ENCODE measurements at regions not wholly inside any gene's neighbourhood (a gene's known extent, or its start where the extent isn't known, plus 50 kb on each side); places are given as distances from the start of the nearest gene placed in this dataset.

DNA sequence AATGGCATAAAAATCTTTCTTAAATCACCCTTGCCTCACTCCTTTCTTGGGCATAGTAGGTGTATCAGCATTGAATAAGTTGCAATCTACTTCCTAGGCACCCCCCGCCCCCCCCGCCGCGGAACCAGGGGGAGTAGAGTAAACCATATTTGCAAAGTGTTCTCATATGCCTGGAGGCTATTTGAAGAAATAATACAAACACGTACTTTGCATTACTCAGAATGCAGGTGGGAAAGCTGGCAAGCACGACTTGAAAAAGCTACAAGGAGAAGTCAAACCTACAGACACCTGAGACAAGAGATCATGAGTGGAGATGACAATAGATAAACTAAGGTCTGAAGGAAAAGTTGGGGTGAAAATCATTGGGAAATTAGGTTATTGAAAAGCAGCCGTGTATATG, 65.6 kb downstream of the POM121L12 start:
- Mint-ChIP-seq H3K36me3 (ENCODE audit: unreplicated experiment) (no peaks in the 10 kb centered on the region), H3K9me3 (ENCODE audit: unreplicated experiment) (peaks cover 28% of the 10 kb centered on the region), H3K27ac (ENCODE audit: unreplicated experiment) (no peak overlapping the region), H3K4me1 (ENCODE audit: unreplicated experiment) (no peaks in the 10 kb centered on the region), H3K4me3 (ENCODE audit: unreplicated experiment) (no peak overlapping the region), H3K27me3 (ENCODE audit: unreplicated experiment) (no peaks in the 10 kb centered on the region)
- no peak for DNase-seq (ENCODE audit: extremely low spot score, unreplicated experiment)
- TF ChIP-seq, protein P1, sequence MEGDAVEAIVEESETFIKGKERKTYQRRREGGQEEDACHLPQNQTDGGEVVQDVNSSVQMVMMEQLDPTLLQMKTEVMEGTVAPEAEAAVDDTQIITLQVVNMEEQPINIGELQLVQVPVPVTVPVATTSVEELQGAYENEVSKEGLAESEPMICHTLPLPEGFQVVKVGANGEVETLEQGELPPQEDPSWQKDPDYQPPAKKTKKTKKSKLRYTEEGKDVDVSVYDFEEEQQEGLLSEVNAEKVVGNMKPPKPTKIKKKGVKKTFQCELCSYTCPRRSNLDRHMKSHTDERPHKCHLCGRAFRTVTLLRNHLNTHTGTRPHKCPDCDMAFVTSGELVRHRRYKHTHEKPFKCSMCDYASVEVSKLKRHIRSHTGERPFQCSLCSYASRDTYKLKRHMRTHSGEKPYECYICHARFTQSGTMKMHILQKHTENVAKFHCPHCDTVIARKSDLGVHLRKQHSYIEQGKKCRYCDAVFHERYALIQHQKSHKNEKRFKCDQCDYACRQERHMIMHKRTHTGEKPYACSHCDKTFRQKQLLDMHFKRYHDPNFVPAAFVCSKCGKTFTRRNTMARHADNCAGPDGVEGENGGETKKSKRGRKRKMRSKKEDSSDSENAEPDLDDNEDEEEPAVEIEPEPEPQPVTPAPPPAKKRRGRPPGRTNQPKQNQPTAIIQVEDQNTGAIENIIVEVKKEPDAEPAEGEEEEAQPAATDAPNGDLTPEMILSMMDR (IDR thresholded peaks at IDR 0.05): no peak

- H3K9me3 Mint-ChIP-seq (ENCODE audit: unreplicated experiment): peaks cover 6% of the 10 kb centered on the region
- DNase-seq (ENCODE audit: extremely low spot score, unreplicated experiment): no peak
- no peaks in the 10 kb centered on the region for H3K27me3 Mint-ChIP-seq (ENCODE audit: unreplicated experiment)
- no peaks in the 10 kb centered on the region for H3K4me1 Mint-ChIP-seq (ENCODE audit: unreplicated experiment)
- no peaks in the 10 kb centered on the region for H3K36me3 Mint-ChIP-seq (ENCODE audit: unreplicated experiment)
- no peak overlapping the region for H3K27ac Mint-ChIP-seq (ENCODE audit: unreplicated experiment)
- no peak overlapping the region for H3K4me3 Mint-ChIP-seq (ENCODE audit: unreplicated experiment)
- TF ChIP-seq, protein P1 (IDR thresholded peaks at IDR 0.05): no peak
Observed at GRCh38 chr7:53110425-53110824, 75.0 kb downstream of the POM121L12 start.

DNA sequence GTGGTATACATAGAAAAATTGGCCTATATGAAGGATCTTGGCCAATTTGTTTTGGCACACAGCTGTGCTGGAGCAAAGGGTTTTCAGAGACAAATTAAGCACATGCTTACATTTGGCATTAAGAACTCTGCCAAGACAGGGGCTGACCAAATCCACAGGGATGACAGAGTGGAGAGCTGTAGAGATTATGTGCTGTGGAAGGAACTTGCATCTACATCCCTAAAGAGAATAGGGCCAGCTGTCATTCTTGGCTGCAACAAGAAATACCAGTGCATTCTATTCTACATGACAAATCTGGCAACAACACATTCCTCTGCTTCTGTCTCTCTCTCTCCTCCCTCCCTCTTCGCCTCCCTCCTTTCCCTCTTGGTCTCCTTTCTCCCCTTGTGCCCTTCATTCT, 75.6 kb downstream of the POM121L12 start:
- no peaks in the 10 kb centered on the region for H3K36me3 Mint-ChIP-seq (ENCODE audit: unreplicated experiment)
- no peaks in the 10 kb centered on the region for H3K4me1 Mint-ChIP-seq (ENCODE audit: unreplicated experiment)
- H3K9me3 Mint-ChIP-seq (ENCODE audit: unreplicated experiment): peaks cover 6% of the 10 kb centered on the region
- TF ChIP-seq, protein P1 (IDR thresholded peaks at IDR 0.05): no peak
- DNase-seq (ENCODE audit: extremely low spot score, unreplicated experiment): no peak
- no peak overlapping the region for H3K27ac Mint-ChIP-seq (ENCODE audit: unreplicated experiment)
- H3K4me3 Mint-ChIP-seq (ENCODE audit: unreplicated experiment): no peak overlapping the region
- no peaks in the 10 kb centered on the region for H3K27me3 Mint-ChIP-seq (ENCODE audit: unreplicated experiment)

DNA sequence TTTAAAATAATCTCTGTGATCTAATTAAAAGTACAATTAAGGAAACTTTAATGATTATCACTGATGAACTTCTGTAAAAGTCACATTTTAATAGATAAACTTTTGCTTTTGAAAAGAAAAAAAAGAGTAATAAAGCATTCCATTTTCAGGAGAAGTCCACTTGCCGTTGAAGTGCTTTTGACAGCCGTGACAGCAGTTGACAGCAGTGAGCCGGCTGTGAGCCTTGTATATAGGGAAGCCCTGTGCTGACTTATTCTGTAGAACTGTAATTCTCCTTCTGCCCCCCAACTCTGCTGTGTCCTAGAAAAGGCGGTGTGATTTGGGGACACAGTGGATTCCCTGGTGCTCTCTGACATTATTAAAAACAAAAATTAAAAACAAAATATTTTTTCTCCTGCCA, 78.0 kb downstream of the POM121L12 start:
- DNase-seq (ENCODE audit: extremely low spot score, unreplicated experiment): no peak
- H3K4me3 Mint-ChIP-seq (ENCODE audit: unreplicated experiment): no peak overlapping the region
- no peaks in the 10 kb centered on the region for H3K36me3 Mint-ChIP-seq (ENCODE audit: unreplicated experiment)
- H3K4me1 Mint-ChIP-seq (ENCODE audit: unreplicated experiment): no peaks in the 10 kb centered on the region
- H3K27ac Mint-ChIP-seq (ENCODE audit: unreplicated experiment): no peak overlapping the region
- TF ChIP-seq, protein P1 (IDR thresholded peaks at IDR 0.05): no peak
- H3K27me3 Mint-ChIP-seq (ENCODE audit: unreplicated experiment): no peaks in the 10 kb centered on the region
- peaks cover 6% of the 10 kb centered on the region for H3K9me3 Mint-ChIP-seq (ENCODE audit: unreplicated experiment)

GRCh38 chr7:53119514-53119941, 84.1 kb downstream of the POM121L12 start:
- Mint-ChIP-seq H3K36me3 (ENCODE audit: unreplicated experiment) (no peaks in the 10 kb centered on the region), H3K4me3 (ENCODE audit: unreplicated experiment) (no peak overlapping the region), H3K9me3 (ENCODE audit: unreplicated experiment) (peaks cover 21% of the 10 kb centered on the region), H3K27ac (ENCODE audit: unreplicated experiment) (no peak overlapping the region), H3K27me3 (ENCODE audit: unreplicated experiment) (no peaks in the 10 kb centered on the region), H3K4me1 (ENCODE audit: unreplicated experiment) (no peaks in the 10 kb centered on the region)
- TF ChIP-seq, protein P1 (IDR thresholded peaks at IDR 0.05): no peak
- DNase-seq (ENCODE audit: extremely low spot score, unreplicated experiment): no peak
